ENCODE measurements at regions not wholly inside any gene's neighbourhood (a gene's known extent, or its start where the extent isn't known, plus 50 kb on each side); places are given as distances from the start of the nearest gene placed in this dataset.

DNA sequence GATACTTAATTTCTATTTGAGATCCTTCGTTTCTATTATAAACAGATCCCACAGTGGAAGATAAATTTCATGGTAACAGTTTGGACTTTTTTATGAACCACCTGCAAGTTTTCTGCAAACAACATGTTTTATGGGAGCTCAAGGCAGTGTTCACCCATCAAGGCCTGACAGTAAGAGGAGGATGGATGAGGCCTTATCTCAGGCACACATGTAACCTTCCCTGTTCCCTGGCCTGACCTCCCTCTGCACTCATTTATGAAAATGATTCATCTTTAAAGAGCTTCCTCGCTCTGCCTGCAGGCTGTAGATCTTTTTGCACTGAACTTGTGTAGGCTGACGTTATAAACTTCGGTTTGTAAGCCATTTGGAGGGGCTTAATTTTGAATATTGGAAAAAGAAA, 500.1 kb downstream of the GATA3 start:
- no peak overlapping the region for H3K9ac ChIP-seq (ENCODE audit: low read length)
- H3F3A ChIP-seq (ENCODE audit: insufficient read depth, low read length): no peaks in the 10 kb centered on the region
- H3K36me3 ChIP-seq (ENCODE audit: insufficient read depth, low read length): no peaks in the 10 kb centered on the region
- no peaks in the 10 kb centered on the region for H3K9me2 ChIP-seq (ENCODE audit: low read depth, low read length)
- H3K4me2 ChIP-seq (ENCODE audit: low read length): no peak overlapping the region
- H3K4me1 ChIP-seq (ENCODE audit: insufficient read depth, low read length, severe bottlenecking): no peaks in the 10 kb centered on the region
- H3K27ac ChIP-seq (ENCODE audit: low read depth, low read length, poor library complexity, severe bottlenecking): no peak overlapping the region
- no peaks in the 10 kb centered on the region for H3K79me2 ChIP-seq (ENCODE audit: insufficient read depth, low read length)
- no peak overlapping the region for H2AFZ ChIP-seq (ENCODE audit: low read length)
- no peak overlapping the region for H3K4me3 ChIP-seq (ENCODE audit: low read depth, low read length, poor library complexity, severe bottlenecking)
- no peaks in the 10 kb centered on the region for H4K20me1 ChIP-seq (ENCODE audit: insufficient read depth, low read length)
- no peaks in the 10 kb centered on the region for H3K27me3 ChIP-seq (ENCODE audit: insufficient read depth, low read length)
- no peak for TF ChIP-seq CTCF (IDR thresholded peaks at IDR 0.05; ENCODE audit: low read length)
- no peak for TF ChIP-seq EZH2 (IDR thresholded peaks at IDR 0.05; ENCODE audit: borderline replicate concordance, low read length)
- no peaks in the 10 kb centered on the region for H3K9me3 ChIP-seq (ENCODE audit: low read length)

- H3K9me2 ChIP-seq (ENCODE audit: low read depth, low read length): no peaks in the 10 kb centered on the region
- H3K36me3 ChIP-seq (ENCODE audit: insufficient read depth, low read length): no peaks in the 10 kb centered on the region
- no peak for TF ChIP-seq CTCF (IDR thresholded peaks at IDR 0.05; ENCODE audit: low read length)
- TF ChIP-seq EZH2 (IDR thresholded peaks at IDR 0.05; ENCODE audit: borderline replicate concordance, low read length): no peak
- no peaks in the 10 kb centered on the region for H4K20me1 ChIP-seq (ENCODE audit: insufficient read depth, low read length)
- H3K79me2 ChIP-seq (ENCODE audit: insufficient read depth, low read length): no peaks in the 10 kb centered on the region
- H2AFZ ChIP-seq (ENCODE audit: low read length): no peak overlapping the region
- no peaks in the 10 kb centered on the region for H3K27me3 ChIP-seq (ENCODE audit: insufficient read depth, low read length)
- H3K9ac ChIP-seq (ENCODE audit: low read length): no peak overlapping the region
- H3K4me2 ChIP-seq (ENCODE audit: low read length): no peak overlapping the region
- H3F3A ChIP-seq (ENCODE audit: insufficient read depth, low read length): no peaks in the 10 kb centered on the region
- H3K9me3 ChIP-seq (ENCODE audit: low read length): no peaks in the 10 kb centered on the region
- no peak overlapping the region for H3K4me3 ChIP-seq (ENCODE audit: low read depth, low read length, poor library complexity, severe bottlenecking)
- no peak overlapping the region for H3K27ac ChIP-seq (ENCODE audit: low read depth, low read length, poor library complexity, severe bottlenecking)
- no peaks in the 10 kb centered on the region for H3K4me1 ChIP-seq (ENCODE audit: insufficient read depth, low read length, severe bottlenecking)
Measured at GRCh38 chr10:8556321-8556720, 501.8 kb downstream of the GATA3 start.

DNA sequence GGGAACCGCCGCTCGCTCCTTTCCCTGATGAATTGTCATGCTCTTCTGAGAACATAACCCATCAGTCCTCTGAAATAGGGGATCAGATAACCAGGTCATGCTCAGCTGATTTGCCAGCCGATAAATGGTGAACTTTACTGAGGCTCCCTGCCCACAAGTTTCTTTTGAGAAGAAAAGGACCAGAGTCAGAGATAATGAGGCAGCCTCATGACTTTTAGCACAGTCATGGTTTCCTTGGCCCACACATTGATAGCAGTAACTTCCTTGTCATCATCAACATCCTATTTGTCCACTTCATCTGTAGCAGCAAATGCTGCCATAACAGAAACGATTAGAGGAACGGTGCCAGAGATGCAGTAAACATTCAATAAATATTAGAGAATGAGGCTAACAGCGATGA, 509.0 kb downstream of the GATA3 start:
- H3K4me2 ChIP-seq (ENCODE audit: low read length): no peak overlapping the region
- H3K9me2 ChIP-seq (ENCODE audit: low read depth, low read length): no peaks in the 10 kb centered on the region
- no peak overlapping the region for H2AFZ ChIP-seq (ENCODE audit: low read length)
- H3K79me2 ChIP-seq (ENCODE audit: insufficient read depth, low read length): no peaks in the 10 kb centered on the region
- H3K4me1 ChIP-seq (ENCODE audit: insufficient read depth, low read length, severe bottlenecking): no peaks in the 10 kb centered on the region
- no peak overlapping the region for H3K9ac ChIP-seq (ENCODE audit: low read length)
- H3K27ac ChIP-seq (ENCODE audit: low read depth, low read length, poor library complexity, severe bottlenecking): no peak overlapping the region
- TF ChIP-seq CTCF (IDR thresholded peaks at IDR 0.05; ENCODE audit: low read length) (no peak), EZH2 (IDR thresholded peaks at IDR 0.05; ENCODE audit: borderline replicate concordance, low read length) (no peak)
- no peaks in the 10 kb centered on the region for H3K36me3 ChIP-seq (ENCODE audit: insufficient read depth, low read length)
- H4K20me1 ChIP-seq (ENCODE audit: insufficient read depth, low read length): no peaks in the 10 kb centered on the region
- H3K27me3 ChIP-seq (ENCODE audit: insufficient read depth, low read length): no peaks in the 10 kb centered on the region
- H3K4me3 ChIP-seq (ENCODE audit: low read depth, low read length, poor library complexity, severe bottlenecking): no peak overlapping the region
- no peaks in the 10 kb centered on the region for H3K9me3 ChIP-seq (ENCODE audit: low read length)
- no peaks in the 10 kb centered on the region for H3F3A ChIP-seq (ENCODE audit: insufficient read depth, low read length)
